SU-DHL-6 (cell line): ENCODE measurements at regions not wholly inside any gene's neighbourhood (a gene's known extent, or its start where the extent isn't known, plus 50 kb on each side); places are given as distances from the start of the nearest gene placed in this dataset.

Source experiments
- EZH2phosphoT487 ChIP-seq: fragments of 200-600 bp; sonication (generic), shearing (Covaris generic); conservative IDR thresholded peaks from 2 replicates; pipeline ENCODE4 v1.6.1; 2018; ENCODE audit warnings: mild to moderate bottlenecking, antibody characterized with exemption, low read length, moderate library complexity, mixed read lengths
- TF ChIP-seq, protein P1 (sequence below): fragments of 200-600 bp; sonication (generic); IDR thresholded peaks from one replicate; pipeline ENCODE4 v1.5.1; 2017; ENCODE audit warnings: antibody characterized with exemption, mild to moderate bottlenecking, low read length, moderate library complexity; ENCODE audit not compliant: insufficient read depth, poor library complexity, severe bottlenecking

DNA sequence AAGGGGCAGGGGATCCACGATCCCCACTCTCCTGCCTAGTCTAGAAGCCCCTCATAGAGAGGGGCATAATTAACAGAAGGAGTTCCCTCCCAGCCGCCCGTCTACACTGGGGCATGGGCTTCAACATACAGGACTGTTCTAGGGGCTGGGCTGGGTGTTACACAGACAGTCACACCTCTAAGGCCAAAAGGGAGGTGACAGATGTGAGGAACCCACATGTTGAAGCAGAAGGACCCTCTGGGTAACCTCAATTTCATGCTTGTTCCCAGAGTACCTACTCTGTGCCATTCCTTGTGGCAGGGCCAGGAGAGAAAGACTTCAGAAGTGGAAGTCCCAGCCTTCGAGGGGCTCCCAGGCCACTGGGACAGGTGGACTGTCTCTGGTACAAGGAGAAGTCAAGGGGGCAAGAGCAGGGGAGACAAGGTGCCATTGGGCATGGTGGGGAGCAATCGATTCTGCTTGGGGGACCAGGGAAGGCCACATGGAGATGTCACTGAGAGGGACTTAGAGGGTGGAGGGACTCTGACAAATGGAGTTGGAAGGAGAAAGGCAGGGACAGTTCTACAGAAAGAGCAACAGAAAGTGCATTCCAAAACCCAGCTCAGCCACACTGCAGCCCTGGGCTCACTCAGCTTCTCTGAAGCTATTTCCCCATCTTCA is 71.3 kb downstream of the CPN2 start:
- TF ChIP-seq, protein P1, sequence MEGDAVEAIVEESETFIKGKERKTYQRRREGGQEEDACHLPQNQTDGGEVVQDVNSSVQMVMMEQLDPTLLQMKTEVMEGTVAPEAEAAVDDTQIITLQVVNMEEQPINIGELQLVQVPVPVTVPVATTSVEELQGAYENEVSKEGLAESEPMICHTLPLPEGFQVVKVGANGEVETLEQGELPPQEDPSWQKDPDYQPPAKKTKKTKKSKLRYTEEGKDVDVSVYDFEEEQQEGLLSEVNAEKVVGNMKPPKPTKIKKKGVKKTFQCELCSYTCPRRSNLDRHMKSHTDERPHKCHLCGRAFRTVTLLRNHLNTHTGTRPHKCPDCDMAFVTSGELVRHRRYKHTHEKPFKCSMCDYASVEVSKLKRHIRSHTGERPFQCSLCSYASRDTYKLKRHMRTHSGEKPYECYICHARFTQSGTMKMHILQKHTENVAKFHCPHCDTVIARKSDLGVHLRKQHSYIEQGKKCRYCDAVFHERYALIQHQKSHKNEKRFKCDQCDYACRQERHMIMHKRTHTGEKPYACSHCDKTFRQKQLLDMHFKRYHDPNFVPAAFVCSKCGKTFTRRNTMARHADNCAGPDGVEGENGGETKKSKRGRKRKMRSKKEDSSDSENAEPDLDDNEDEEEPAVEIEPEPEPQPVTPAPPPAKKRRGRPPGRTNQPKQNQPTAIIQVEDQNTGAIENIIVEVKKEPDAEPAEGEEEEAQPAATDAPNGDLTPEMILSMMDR = no peak
- no peak for TF ChIP-seq EZH2phosphoT487
